SK-N-MC (cell line): ENCODE measurements at regions not wholly inside any gene's neighbourhood (a gene's known extent, or its start where the extent isn't known, plus 50 kb on each side); places are given as distances from the start of the nearest gene placed in this dataset.

Experiments used
- EZH2 ChIP-seq: fragments of 200-600 bp; sonication (generic); IDR thresholded peaks from one replicate; pipeline ENCODE4 v1.6.1; 2017; ENCODE audit warnings: antibody characterized with exemption
- FOXP2 ChIP-seq: optimal IDR thresholded peaks from 2 replicates; pipeline ENCODE3; 2011; ENCODE audit warnings: mild to moderate bottlenecking, moderate library complexity; ENCODE audit not compliant: insufficient read depth; ENCODE audit errors: extremely low read length, control extremely low read depth
- POLR2AphosphoS5 ChIP-seq: IDR thresholded peaks from 2 replicates; pipeline ENCODE4 v1.6.1; 2012; ENCODE audit warnings: mild to moderate bottlenecking, low read depth, low read length, borderline replicate concordance

- TF ChIP-seq POLR2AphosphoS5 (no peak), EZH2 (no peak), FOXP2 (no peak)
Observed at GRCh38 chr2:18820966-18821365, 231.6 kb upstream of the NT5C1B start.
